Nephron progenitor cell (in vitro differentiated cells): ENCODE measurements at regions not wholly inside any gene's neighbourhood (a gene's known extent, or its start where the extent isn't known, plus 50 kb on each side); places are given as distances from the start of the nearest gene placed in this dataset.

Experiments used
- DNase-seq: peaks from one replicate; pipeline ENCODE4 v3.0.0; 2021
- H3K27ac Mint-ChIP-seq: 2 replicates; pipeline ENCODE4 v1.8.0; 2021; ENCODE audit warnings: mild to moderate bottlenecking, moderate library complexity, mixed read lengths
- H3K27me3 Mint-ChIP-seq: 2 replicates; pipeline ENCODE4 v1.8.0; 2021; ENCODE audit warnings: mild to moderate bottlenecking, low read depth, mixed read lengths; ENCODE audit not compliant: poor library complexity
- H3K36me3 Mint-ChIP-seq: 2 replicates; pipeline ENCODE4 v1.8.0; 2021; ENCODE audit warnings: low read depth, mixed read lengths
- H3K4me1 Mint-ChIP-seq: 2 replicates; pipeline ENCODE4 v1.8.0; 2021; ENCODE audit warnings: mixed read lengths
- H3K4me3 Mint-ChIP-seq: 2 replicates; pipeline ENCODE4 v1.8.0; 2021; ENCODE audit warnings: mild to moderate bottlenecking, moderate library complexity, mixed read lengths
- H3K9me3 Mint-ChIP-seq: 2 replicates; pipeline ENCODE4 v1.8.0; 2021; ENCODE audit warnings: mild to moderate bottlenecking, moderate library complexity, mixed read lengths
- TF ChIP-seq, protein P1 (sequence below): fragments of 200-600 bp; sonication (generic); IDR thresholded peaks from 2 replicates; pipeline ENCODE4 v1.5.0; 2021; ENCODE audit warnings: antibody characterized with exemption

DNA sequence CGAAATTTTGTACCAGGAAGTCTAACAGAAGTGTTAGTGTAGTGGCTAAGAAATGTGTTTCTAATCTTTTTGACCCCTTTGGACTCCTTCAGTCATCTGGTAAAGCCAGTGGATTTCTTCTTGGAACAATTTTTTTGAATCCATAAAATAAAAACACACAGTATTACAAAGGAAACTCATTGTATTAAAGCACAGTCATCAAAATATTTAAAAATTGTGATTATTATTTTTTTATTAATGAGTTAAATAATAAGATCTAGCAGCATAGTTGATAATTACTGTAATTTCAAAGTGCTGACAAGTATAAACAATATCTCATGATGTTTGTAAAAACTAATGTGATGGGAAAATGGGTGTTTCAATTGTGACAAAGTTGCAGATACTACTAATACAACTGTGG is 72.2 kb upstream of the LRRC3B start:
- DNase-seq = no peak
- H3K9me3 Mint-ChIP-seq = no peaks in the 10 kb centered on the region
- no peak overlapping the region for H3K4me3 Mint-ChIP-seq
- H3K4me1 Mint-ChIP-seq = no peaks in the 10 kb centered on the region
- no peak overlapping the region for H3K27ac Mint-ChIP-seq
- TF ChIP-seq, protein P1, sequence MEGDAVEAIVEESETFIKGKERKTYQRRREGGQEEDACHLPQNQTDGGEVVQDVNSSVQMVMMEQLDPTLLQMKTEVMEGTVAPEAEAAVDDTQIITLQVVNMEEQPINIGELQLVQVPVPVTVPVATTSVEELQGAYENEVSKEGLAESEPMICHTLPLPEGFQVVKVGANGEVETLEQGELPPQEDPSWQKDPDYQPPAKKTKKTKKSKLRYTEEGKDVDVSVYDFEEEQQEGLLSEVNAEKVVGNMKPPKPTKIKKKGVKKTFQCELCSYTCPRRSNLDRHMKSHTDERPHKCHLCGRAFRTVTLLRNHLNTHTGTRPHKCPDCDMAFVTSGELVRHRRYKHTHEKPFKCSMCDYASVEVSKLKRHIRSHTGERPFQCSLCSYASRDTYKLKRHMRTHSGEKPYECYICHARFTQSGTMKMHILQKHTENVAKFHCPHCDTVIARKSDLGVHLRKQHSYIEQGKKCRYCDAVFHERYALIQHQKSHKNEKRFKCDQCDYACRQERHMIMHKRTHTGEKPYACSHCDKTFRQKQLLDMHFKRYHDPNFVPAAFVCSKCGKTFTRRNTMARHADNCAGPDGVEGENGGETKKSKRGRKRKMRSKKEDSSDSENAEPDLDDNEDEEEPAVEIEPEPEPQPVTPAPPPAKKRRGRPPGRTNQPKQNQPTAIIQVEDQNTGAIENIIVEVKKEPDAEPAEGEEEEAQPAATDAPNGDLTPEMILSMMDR = no peak
- no peaks in the 10 kb centered on the region for H3K27me3 Mint-ChIP-seq
- no peaks in the 10 kb centered on the region for H3K36me3 Mint-ChIP-seq

DNA sequence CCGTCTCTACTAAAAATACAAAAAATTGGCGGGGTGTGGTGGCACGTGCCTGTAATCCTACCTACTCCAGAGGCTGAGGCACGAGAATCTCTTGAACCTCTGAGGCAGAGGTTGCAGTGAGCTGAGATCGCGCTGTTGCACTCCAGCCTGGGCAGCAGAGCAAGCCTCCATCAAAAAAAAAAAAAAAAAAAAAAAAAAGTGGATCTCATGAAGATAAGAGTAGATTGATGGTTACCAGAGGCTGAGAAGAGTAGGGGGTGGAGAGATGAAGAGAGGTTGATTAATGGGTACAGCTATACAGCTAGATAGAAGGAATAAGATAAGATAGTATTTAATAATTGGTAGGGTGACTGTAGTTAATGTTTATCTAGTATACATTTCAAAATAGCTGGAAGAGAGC is 65.9 kb upstream of the LRRC3B start:
- H3K36me3 Mint-ChIP-seq = no peaks in the 10 kb centered on the region
- no peak overlapping the region for H3K4me3 Mint-ChIP-seq
- H3K27ac Mint-ChIP-seq = no peak overlapping the region
- no peak for DNase-seq
- H3K27me3 Mint-ChIP-seq = peaks cover 2% of the 10 kb centered on the region
- no peaks in the 10 kb centered on the region for H3K4me1 Mint-ChIP-seq
- H3K9me3 Mint-ChIP-seq = no peaks in the 10 kb centered on the region
- TF ChIP-seq, protein P1 = no peak

DNA sequence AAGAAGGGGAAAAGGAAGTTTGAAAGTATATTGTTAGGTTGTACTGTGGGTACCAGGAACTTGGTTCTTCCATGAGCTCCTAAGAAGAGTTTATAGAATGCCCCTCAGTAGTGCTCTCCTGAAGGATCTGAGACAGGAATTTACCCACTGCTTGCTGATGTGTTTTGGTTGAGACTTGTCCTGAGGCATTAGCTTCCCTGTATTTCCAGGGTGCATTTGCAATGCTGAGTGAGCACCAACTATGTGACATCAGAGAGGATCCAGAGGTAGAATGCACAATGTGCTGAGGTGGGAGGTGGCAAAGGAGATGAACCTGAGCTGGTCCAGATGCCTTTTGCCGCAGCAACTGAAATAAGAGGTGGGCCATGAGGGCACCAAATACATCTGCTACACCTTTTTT is 64.3 kb upstream of the LRRC3B start:
- Mint-ChIP-seq H3K27ac (no peak overlapping the region), H3K9me3 (no peaks in the 10 kb centered on the region), H3K4me1 (no peaks in the 10 kb centered on the region), H3K36me3 (no peaks in the 10 kb centered on the region), H3K27me3 (peaks cover 2% of the 10 kb centered on the region), H3K4me3 (no peak overlapping the region)
- DNase-seq = no peak
- TF ChIP-seq, protein P1 = no peak

- no peaks in the 10 kb centered on the region for H3K36me3 Mint-ChIP-seq
Measured at GRCh38 chr3:26559227-26559626, 63.3 kb upstream of the LRRC3B start.

DNA sequence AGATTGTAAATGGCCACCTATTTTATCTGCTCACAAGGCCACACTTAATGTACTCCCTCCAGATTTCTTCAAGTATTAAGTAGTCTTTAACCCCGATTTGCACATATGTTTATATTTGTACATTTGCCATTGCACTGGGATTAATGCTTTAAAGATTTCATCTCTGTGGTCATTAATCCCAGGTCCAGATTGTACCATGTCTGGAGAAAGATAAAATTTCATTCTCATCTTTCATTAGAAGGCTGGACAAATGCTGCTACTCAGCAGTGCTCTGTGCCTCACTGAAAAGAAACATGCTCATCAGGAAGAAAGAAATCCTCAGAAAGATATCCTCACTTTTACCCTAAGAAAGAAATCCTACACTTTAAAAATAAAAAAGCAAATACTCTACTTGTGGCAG is 62.5 kb upstream of the LRRC3B start:
- TF ChIP-seq, protein P1 = no peak
- H3K9me3 Mint-ChIP-seq = no peaks in the 10 kb centered on the region
- H3K4me3 Mint-ChIP-seq = no peak overlapping the region
- H3K4me1 Mint-ChIP-seq = no peaks in the 10 kb centered on the region
- no peaks in the 10 kb centered on the region for H3K36me3 Mint-ChIP-seq
- H3K27me3 Mint-ChIP-seq = peaks cover 2% of the 10 kb centered on the region
- no peak for DNase-seq
- no peak overlapping the region for H3K27ac Mint-ChIP-seq

More at GRCh38 chr3:26559227-26559626, 63.3 kb upstream of the LRRC3B start:
- no peak for DNase-seq
- Mint-ChIP-seq H3K9me3 (no peaks in the 10 kb centered on the region), H3K27me3 (peaks cover 2% of the 10 kb centered on the region), H3K27ac (no peak overlapping the region), H3K4me3 (no peak overlapping the region), H3K4me1 (no peaks in the 10 kb centered on the region)
- TF ChIP-seq, protein P1 = no peak

DNA sequence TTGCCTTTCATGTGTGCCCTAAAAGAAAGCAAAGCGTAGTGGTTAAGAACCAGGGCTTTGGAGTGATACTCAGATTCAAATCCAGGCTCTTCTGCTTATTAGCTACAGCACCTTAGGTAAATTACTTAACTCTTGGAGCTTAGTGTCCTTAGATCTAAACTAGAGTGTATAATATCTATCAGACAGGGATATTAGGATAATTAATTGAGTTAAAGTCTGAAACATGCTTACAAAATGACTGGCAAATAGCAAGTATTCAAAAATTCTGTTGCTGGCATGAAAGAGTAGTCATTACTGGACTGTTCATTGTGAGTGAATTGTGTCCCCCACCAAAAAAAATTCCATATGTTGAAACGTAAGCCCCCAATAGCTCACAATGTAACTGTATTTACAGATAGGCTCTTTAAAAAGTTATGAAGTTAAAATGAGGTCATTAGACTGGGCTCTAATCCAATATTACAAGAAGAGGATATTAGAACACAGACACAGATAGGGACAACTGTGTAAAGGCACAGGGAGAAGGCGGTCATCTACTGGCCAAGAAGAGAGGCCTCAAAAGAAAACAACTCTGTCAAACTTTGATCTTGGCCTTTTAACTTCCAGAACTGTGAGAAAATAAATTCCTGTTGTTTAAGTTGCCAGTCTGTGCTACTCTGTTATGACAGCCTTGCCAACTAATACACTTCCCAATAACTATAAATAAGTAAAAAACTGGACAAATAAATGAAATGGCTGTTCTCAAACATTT is 60.4 kb upstream of the LRRC3B start:
- Mint-ChIP-seq H3K9me3 (no peaks in the 10 kb centered on the region), H3K4me3 (no peak overlapping the region), H3K27ac (no peak overlapping the region), H3K4me1 (no peaks in the 10 kb centered on the region), H3K27me3 (no peaks in the 10 kb centered on the region), H3K36me3 (no peaks in the 10 kb centered on the region)
- TF ChIP-seq, protein P1 = no peak
- DNase-seq = no peak
